ENCODE measurements at regions not wholly inside any gene's neighbourhood (a gene's known extent, or its start where the extent isn't known, plus 50 kb on each side); places are given as distances from the start of the nearest gene placed in this dataset.

GRCh38 chr6:14652536-14652935 lies 535.0 kb downstream of the CD83 start:
- DNase-seq, result no peak

DNA sequence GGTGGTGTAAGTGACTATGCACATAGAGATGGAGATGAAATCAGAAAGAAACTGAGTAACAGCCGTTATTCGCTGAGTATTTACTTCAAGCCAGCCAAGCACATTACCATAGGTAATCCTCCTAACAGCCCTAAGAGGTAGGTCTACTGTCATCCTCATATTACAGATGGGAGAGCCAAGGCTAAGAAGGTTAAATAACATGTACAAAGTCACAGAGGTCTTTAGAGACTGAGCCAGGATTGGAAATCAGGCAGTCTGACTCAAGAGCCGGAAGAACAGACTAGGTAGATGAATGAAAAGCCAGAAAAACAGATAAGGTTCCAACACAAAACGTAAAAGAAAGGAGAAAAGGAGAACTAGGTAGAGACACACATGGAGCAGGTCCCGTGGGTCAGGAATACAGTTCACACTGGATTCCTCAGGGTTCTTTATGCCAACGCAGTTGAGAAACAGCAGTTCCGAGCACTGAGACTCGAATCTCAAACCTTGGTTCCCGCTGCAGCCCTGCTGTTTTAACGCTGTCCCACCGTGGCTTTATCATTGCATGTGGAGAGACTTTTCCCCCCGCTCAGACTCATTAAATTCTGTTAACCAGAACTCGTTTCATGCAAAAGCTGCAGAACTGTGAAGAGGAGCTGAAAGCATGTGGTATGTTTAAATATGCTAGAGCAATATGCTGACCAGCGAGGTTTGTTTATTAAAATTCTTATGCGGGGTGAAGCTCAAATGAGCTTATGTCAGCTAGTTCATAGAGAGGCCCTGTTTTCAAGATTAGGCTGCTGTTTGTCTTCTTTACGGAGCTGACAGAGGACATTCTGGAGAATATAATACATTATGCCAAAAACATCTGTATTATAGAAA lies 537.9 kb downstream of the CD83 start:
- no peak for DNase-seq

GRCh38 chr6:14656078-14656521 lies 538.5 kb downstream of the CD83 start:
- no peak for DNase-seq

- DNase-seq, result no peak
Measured at GRCh38 chr6:14656649-14657048, 539.1 kb downstream of the CD83 start.

GRCh38 chr6:14658030-14658429 lies 540.5 kb downstream of the CD83 start:
- DNase-seq, result no peak

- DNase-seq, result no peak
Measured at GRCh38 chr6:14658886-14659561, 541.5 kb downstream of the CD83 start.

DNA sequence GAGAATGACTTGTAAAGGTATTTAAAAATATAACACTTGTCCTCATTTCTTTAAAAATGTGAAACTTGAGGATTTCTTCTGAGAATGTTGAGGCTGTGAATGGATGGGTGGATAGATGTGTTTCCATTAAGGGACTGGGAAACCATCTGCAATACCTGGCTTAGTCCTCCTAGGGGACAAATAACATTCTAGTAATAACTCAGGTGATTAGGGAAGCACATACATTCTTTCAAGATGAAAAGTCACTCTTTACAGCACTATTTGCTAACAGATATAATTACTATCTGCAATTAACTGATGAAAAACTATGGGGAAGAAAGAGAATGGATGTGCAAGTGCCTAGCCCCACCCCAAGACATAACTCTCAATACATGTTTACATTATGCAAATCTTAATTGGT lies 542.3 kb downstream of the CD83 start:
- DNase-seq, result no peak

DNA sequence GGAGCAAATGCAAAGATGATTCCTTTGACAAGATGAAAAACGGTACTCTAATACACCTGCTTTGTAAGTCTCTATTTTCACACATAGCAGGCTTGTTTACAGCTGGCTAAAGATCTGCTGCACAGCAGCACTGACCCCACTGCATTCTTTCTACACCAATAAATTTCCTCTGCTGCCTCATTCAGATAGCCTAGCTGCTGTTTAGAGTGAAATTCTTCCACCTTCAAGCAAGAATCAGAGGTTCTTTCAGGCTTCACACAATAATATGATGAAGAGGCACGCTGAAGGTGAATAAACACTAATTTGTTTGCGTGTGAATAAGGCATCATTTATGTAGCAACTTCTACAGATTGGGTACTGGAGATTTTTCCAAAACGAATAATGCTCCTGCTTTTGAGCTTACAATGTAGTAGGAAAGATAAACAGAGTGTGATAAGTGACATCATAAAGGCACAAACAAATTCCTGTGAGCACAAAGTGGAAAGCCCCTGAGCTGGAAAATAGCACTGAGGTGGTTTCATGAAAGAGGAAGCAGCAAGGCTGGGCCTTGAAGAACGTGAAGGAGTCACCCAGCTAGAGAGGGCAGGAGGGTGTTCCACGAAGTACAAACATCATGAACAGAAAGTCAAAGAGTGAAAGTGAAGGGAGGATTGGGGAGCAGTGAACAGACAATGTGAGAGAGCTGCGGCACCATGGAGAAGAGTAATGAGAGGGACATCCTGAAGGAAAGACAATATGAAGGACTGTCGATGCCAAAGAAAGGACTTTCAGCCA lies 543.4 kb downstream of the CD83 start:
- DNase-seq, result peak; percentile 46

DNA sequence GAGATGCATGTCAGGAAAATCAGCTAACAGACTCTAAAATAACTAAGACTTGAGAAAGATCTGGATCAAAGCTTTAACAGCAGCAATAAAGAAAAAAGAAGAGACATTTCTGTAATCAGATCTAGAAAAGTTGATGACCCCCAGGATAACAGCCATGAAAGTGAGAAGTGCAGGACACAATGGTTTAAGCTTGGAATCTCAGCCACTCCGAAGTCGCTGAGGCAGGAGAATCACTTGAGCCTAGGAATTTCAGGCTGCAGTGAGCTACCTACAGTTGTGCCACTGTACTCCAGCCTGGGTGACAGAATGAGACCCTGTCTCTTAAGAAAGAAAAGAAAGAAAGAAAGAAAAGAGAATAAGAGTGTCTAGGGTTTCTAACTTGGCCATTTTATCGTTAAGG lies 544.1 kb downstream of the CD83 start:
- DNase-seq, result no peak

- DNase-seq, result peak; percentile 26
Measured at GRCh38 chr6:14664112-14664601, 546.6 kb downstream of the CD83 start.

GRCh38 chr6:14664621-14665315 lies 547.2 kb downstream of the CD83 start:
- no peak for DNase-seq

DNA sequence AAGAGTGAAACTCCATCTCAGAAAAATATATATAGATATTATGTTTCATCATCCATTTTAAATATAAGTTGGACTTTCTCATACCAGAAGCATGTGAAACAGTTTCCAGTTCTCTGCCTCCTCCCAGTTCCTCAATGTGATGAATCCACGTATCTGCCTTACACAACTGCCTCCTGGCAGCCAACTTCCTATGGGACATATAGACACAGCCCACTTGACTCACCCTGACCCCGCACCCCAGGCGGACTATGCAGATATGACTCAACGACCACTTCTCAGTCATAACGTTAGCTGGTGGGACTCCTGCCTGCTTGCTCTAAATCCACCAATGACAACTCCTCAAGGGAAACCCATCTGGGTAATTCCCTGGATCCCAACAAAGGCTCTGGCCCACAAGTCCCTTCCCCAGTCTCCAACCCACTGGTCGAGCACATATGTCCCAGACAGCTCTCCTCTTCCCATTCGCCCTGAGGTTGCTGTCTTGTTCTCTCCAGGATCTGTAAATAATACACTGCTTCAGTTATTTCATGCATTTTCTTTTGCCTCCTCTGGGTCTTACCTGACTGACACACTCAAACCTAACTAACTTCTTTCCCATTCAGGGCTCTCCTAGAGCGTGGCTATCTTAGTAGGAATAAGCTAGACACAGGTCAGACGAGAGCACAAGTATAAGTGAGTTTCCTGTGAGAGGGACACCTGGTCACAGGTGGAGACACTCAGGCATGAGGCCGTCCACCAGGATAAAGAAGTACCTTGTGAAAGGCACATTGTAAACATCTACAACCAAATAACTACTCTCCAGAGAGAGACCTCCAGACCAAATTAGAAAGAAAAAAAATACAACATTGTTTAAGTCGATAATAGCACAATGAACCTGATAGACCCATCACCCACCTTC lies 548.5 kb downstream of the CD83 start:
- DNase-seq, result peak; percentile 20

GRCh38 chr6:14670806-14671205 lies 553.2 kb downstream of the CD83 start:
- no peak for DNase-seq

DNA sequence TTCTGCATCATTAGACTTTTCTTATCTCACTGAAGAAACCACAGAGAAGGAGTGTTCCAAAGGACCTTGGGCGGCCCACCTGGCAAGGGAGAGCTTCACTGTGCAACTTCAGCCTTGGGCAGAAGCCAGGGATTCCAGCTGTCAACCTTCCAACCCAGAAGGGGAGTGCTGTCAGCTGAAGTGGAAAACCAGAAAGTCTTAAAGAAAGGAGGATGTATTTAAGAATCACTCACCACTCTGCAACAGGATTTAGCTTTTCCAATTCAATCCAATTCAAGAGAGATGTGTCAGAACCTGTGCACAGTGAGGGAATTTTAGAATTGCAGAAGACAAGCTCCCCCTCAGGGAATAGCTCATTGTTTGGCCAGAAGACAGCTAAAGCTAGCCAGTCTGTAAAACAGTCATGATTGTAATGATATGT lies 553.7 kb downstream of the CD83 start:
- no peak for DNase-seq

DNA sequence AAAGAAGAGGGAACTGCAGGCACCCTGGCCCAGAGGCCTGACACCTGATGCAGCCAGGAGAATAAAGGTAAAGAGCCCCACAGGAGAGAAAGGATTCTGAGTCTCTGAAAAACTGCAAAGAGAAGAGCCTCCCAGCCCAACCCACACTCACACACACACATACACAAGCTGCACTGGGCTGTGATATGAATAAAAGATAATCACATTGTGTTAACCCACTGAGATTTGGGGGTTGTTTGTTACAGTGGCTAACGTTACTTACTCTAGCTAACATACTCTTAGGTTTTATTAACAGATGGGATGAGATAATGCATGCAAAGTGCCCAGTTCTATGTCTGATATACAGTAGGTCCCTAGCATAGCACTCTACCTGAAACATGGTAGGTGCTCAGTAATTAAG lies 554.4 kb downstream of the CD83 start:
- no peak for DNase-seq

DNA sequence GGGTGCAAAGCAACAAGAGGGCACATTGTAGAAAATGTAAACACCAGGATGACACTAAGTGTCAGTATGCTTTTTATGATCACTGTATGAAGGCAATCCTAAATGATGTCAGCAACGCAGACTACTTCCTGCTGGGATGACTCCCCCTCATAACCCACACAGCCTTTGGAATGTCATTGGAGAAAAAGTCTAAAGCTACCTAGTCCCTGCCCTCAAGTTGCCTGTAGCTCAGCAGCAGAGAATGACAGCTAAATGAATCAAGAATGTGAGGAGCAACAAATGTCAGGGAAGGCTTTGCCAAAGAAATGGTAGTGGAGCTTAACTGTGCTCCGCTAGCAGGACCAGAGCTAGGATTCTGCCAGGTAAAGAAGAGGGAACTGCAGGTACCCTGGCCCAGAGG lies 555.6 kb downstream of the CD83 start:
- no peak for DNase-seq

GRCh38 chr6:14674458-14674857 lies 556.9 kb downstream of the CD83 start:
- no peak for DNase-seq

GRCh38 chr6:14674867-14675648 lies 557.5 kb downstream of the CD83 start:
- DNase-seq, result no peak

DNA sequence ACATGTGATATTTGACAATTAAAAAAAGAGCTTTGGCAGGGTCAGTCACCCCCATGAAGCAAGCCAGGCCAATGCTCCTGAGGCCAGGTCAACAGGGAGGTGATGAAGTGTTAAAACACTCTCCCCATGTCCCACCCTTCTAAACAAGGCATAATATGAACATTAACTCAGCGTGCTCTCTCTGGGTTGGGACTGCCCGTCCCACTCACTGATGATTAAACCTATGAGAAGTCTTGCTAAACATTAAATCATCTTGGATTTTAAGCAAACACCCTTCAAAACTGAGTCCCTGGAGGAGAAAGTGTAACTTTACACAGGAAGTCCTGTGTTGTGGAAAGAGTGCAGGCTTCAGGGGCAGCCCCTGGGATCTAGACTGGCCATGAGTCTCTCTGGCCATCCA lies 558.5 kb downstream of the CD83 start:
- no peak for DNase-seq

GRCh38 chr6:14676977-14677781 lies 559.6 kb downstream of the CD83 start:
- DNase-seq, result no peak

Measured in CD4-positive, alpha-beta T cell treated with Interleukin-21 for 1 hour (primary cell).